Caco-2 (cell line): ENCODE measurements at regions not wholly inside any gene's neighbourhood (a gene's known extent, or its start where the extent isn't known, plus 50 kb on each side); places are given as distances from the start of the nearest gene placed in this dataset.

Experiments
- BruUV-seq: library from RNA; stranded (reverse); fragments of 400-500 nt; replicated peaks from 2 replicates; lab custom pipeline; 2021; lab: Mats Ljungman, UMichigan
- CTCF ChIA-PET: fragments of 300-600 bp; sonication (Branson Sonifier 250); formaldehyde crosslinking; loops from one replicate; lab custom pipeline; 2022; ENCODE audit warnings: antibody characterized with exemption; lab: Charles Lee
- POLR2A ChIA-PET: fragments of 300-600 bp; sonication (Branson Sonifier 250); formaldehyde crosslinking; loops from one replicate; lab custom pipeline; 2022; ENCODE audit warnings: antibody characterized with exemption; lab: Charles Lee
- DNase-seq, 2 experiments: peaks; one replicate each; pipeline versions ENCODE4 v3.0.0 to v3.0.0-alpha.2; 2020 to 2022
- H3K27me3 ChIP-seq: replicated peaks from 2 replicates; pipeline ENCODE4 v1.6.0; 2011; ENCODE audit warnings: low read length; ENCODE audit not compliant: control insufficient read depth, insufficient read depth
- H3K36me3 ChIP-seq: 2 replicates; pipeline ENCODE4 v1.5.1; 2011; ENCODE audit warnings: low read length; ENCODE audit not compliant: control insufficient read depth, insufficient read depth
- H3K4me1 ChIP-seq: fragments of 250-450 bp; sonication (Bioruptor Pico); 2 replicates; pipeline ENCODE4 v1.5.1; 2020; ENCODE audit warnings: mild to moderate bottlenecking
- H3K4me3 ChIP-seq: 2 replicates; pipeline ENCODE4 v1.5.1; 2011; ENCODE audit warnings: low read depth, mild to moderate bottlenecking, control low read depth, low read length
- H3K9me3 ChIP-seq: fragments of 250-450 bp; sonication (Bioruptor Pico); 2 replicates; pipeline ENCODE4 v1.5.1; 2020; ENCODE audit warnings: mild to moderate bottlenecking, moderate library complexity
- H3K27ac Mint-ChIP-seq: one replicate; pipeline ENCODE4 v1.8.0; 2022; ENCODE audit warnings: mixed read lengths; ENCODE audit not compliant: unreplicated experiment
- H3K27me3 Mint-ChIP-seq: one replicate; pipeline ENCODE4 v1.8.0; 2022; ENCODE audit warnings: mixed read lengths; ENCODE audit not compliant: insufficient read depth, unreplicated experiment
- H3K36me3 Mint-ChIP-seq: one replicate; pipeline ENCODE4 v1.8.0; 2022; ENCODE audit warnings: mild to moderate bottlenecking, mixed read lengths; ENCODE audit not compliant: insufficient read depth, unreplicated experiment
- H3K4me1 Mint-ChIP-seq: one replicate; pipeline ENCODE4 v1.8.0; 2022; ENCODE audit warnings: low read depth, mixed read lengths; ENCODE audit not compliant: unreplicated experiment
- H3K4me3 Mint-ChIP-seq: one replicate; pipeline ENCODE4 v1.8.0; 2022; ENCODE audit warnings: mild to moderate bottlenecking, moderate library complexity, mixed read lengths; ENCODE audit not compliant: unreplicated experiment
- H3K9me3 Mint-ChIP-seq: one replicate; pipeline ENCODE4 v1.8.0; 2022; ENCODE audit warnings: mixed read lengths; ENCODE audit not compliant: unreplicated experiment
- intact Hi-C: fragments of 100-400 bp; cut with micrococcal nuclease; formaldehyde crosslinking; loops from one replicate; pipeline ENCODE4 v1.10.0; 2022; ENCODE audit not compliant: unreplicated experiment
- TF ChIP-seq, protein P1 (sequence below), 2 experiments: fragments of 200-600 bp in 1 of 2; IDR thresholded peaks; 1 replicate in 1 of 2; 2 replicates in 1 of 2; pipeline versions ENCODE4 v1.5.1 to v1.8.0; 2011 to 2022; ENCODE audit warnings: antibody characterized with exemption in 1 of 2, control low read depth in 1 of 2, inconsistent platforms in 1 of 2, low read depth in 1 of 2, low read length in 1 of 2, mild to moderate bottlenecking in 1 of 2, moderate library complexity in 1 of 2; ENCODE audit not compliant: insufficient read depth in 1 of 2, severe bottlenecking in 1 of 2, unreplicated experiment in 1 of 2

DNA sequence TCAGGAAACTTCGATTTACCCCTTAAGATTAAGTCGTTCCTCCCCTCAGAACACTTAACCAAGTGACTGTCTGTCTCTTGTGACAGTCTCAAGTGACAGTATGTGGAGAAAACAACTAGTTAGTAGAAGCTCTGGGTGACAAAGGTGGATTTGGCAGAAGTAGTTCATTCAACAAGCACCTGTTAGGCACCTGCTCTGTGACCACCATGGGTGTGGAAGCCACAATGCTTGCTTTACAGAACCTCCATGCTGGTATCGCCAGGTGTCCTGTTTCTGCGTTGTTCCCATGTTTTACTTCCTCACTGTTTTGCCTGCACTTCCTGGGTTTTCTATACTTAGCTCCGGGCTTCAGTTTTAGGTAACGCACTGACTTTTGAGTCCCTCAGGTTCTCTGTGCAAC lies 337.4 kb upstream of the DCC start:
- Mint-ChIP-seq H3K27ac (no peak overlapping the region), H3K4me1 (no peaks in the 10 kb centered on the region), H3K4me3 (no peak overlapping the region), H3K36me3 (no peaks in the 10 kb centered on the region), H3K27me3 (no peaks in the 10 kb centered on the region), H3K9me3 (no peaks in the 10 kb centered on the region)
- Histone ChIP-seq H3K27me3 (no peaks in the 10 kb centered on the region), H3K4me3 (no peak overlapping the region), H3K36me3 (no peaks in the 10 kb centered on the region), H3K9me3 (no peaks in the 10 kb centered on the region), H3K4me1 (no peaks in the 10 kb centered on the region)
- ChIA-PET CTCF (no interaction called here), POLR2A (no interaction called here)
- DNase-seq: no peak
- TF ChIP-seq, protein P1, sequence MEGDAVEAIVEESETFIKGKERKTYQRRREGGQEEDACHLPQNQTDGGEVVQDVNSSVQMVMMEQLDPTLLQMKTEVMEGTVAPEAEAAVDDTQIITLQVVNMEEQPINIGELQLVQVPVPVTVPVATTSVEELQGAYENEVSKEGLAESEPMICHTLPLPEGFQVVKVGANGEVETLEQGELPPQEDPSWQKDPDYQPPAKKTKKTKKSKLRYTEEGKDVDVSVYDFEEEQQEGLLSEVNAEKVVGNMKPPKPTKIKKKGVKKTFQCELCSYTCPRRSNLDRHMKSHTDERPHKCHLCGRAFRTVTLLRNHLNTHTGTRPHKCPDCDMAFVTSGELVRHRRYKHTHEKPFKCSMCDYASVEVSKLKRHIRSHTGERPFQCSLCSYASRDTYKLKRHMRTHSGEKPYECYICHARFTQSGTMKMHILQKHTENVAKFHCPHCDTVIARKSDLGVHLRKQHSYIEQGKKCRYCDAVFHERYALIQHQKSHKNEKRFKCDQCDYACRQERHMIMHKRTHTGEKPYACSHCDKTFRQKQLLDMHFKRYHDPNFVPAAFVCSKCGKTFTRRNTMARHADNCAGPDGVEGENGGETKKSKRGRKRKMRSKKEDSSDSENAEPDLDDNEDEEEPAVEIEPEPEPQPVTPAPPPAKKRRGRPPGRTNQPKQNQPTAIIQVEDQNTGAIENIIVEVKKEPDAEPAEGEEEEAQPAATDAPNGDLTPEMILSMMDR (IDR thresholded peaks at IDR 0.05; ENCODE audit: insufficient read depth in 1 of 2, low read depth in 1 of 2, low read length in 1 of 2, severe bottlenecking in 1 of 2, unreplicated experiment in 1 of 2): no peak
- no TSS peak for BruUV-seq
- intact Hi-C loops: no loop called here

DNA sequence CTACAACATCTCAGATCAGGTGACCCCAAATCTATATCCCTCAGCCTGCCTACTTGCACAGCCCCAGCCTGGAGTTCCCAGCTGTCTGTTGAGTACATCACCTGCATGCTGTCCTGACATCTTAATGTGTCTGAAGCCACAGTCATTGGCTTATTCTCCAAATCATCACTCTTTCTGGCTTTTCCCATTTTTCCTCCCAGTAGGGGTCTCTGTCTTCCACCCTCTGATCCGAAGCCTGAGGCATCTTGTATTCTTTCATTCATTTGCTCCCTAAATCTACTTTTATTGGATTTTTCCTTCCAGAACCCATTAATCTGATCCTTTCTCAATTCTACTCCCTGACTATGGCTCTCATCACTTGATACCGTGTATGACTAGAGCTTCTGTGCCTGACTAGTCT lies 332.9 kb upstream of the DCC start:
- Histone ChIP-seq H3K36me3 (no peaks in the 10 kb centered on the region), H3K4me1 (no peaks in the 10 kb centered on the region), H3K27me3 (no peaks in the 10 kb centered on the region), H3K9me3 (no peaks in the 10 kb centered on the region), H3K4me3 (no peak overlapping the region)
- no peak overlapping the region for H3K27ac Mint-ChIP-seq
- POLR2A ChIA-PET: no interaction called here
- H3K9me3 Mint-ChIP-seq: no peaks in the 10 kb centered on the region
- no peak overlapping the region for H3K4me3 Mint-ChIP-seq
- CTCF ChIA-PET: no interaction called here
- BruUV-seq: no TSS peak
- no peaks in the 10 kb centered on the region for H3K4me1 Mint-ChIP-seq
- DNase-seq: no peak
- TF ChIP-seq, protein P1 (IDR thresholded peaks at IDR 0.05; ENCODE audit: insufficient read depth in 1 of 2, low read depth in 1 of 2, low read length in 1 of 2, severe bottlenecking in 1 of 2, unreplicated experiment in 1 of 2): no peak
- peaks cover 2% of the 10 kb centered on the region for H3K27me3 Mint-ChIP-seq
- intact Hi-C loops: no loop called here
- no peaks in the 10 kb centered on the region for H3K36me3 Mint-ChIP-seq

DNA sequence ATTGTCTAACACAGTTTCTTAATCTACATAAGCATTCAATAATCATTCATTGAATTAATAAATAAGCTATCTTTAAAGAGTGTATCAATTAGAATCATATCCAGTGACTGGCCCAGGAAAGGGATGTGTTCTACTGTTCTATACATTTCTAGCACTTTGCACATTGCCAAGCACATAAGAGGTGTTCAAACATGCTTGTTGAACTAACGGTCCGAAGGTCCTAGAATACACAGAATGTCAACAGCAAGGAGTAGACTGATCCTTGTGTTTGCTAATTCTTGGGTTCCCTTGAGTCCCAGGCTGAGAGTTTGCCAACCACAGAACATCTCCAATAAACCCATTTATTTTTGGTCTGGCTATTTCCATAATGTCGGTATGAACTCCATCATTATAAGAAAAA lies 331.7 kb upstream of the DCC start:
- CTCF ChIA-PET: no interaction called here
- BruUV-seq: no TSS peak
- POLR2A ChIA-PET: no interaction called here
- TF ChIP-seq, protein P1 (IDR thresholded peaks at IDR 0.05; ENCODE audit: insufficient read depth in 1 of 2, low read depth in 1 of 2, low read length in 1 of 2, severe bottlenecking in 1 of 2, unreplicated experiment in 1 of 2): no peak
- Mint-ChIP-seq H3K9me3 (no peaks in the 10 kb centered on the region), H3K4me1 (no peaks in the 10 kb centered on the region), H3K27ac (no peak overlapping the region), H3K4me3 (no peak overlapping the region), H3K27me3 (peaks cover 2% of the 10 kb centered on the region), H3K36me3 (no peaks in the 10 kb centered on the region)
- DNase-seq: no peak
- Histone ChIP-seq H3K36me3 (no peaks in the 10 kb centered on the region), H3K4me1 (no peaks in the 10 kb centered on the region), H3K9me3 (no peaks in the 10 kb centered on the region), H3K4me3 (no peak overlapping the region), H3K27me3 (no peaks in the 10 kb centered on the region)
- intact Hi-C loops: no loop called here
